CD4-positive, alpha-beta T cell treated with Interleukin-12 subunit alpha and Interleukin-12 subunit beta, for 1 hour (primary cell): ENCODE measurements at regions not wholly inside any gene's neighbourhood (a gene's known extent, or its start where the extent isn't known, plus 50 kb on each side); places are given as distances from the start of the nearest gene placed in this dataset.

ENCODE experiments used
- DNase-seq: peaks from one replicate; pipeline ENCODE4 v3.0.0-alpha.2; 2020

DNA sequence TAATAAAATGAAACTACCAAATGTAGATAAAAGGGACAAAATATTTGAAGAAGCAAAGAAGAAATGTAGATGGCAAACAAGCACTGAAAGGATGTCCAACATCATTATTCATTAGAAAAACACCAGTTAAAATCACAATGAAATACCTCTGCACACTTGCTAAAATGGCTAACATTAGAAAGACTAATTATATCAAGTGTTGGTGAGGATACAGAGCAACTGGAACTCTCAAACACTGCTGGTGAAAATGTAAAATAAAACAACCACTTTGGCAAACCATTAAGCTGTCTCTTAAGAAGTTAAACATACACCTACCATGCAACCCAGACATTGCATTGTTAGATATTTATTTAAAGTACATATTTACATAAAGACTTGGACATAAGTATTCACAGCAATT lies 138.6 kb upstream of the FGGY start:
- no peak for DNase-seq

- no peak for DNase-seq
Observed at GRCh38 chr1:59159557-59160203, 137.2 kb upstream of the FGGY start.

GRCh38 chr1:59161136-59161535 lies 135.8 kb upstream of the FGGY start:
- DNase-seq: no peak

- DNase-seq: no peak
Observed at GRCh38 chr1:59162665-59163064, 134.2 kb upstream of the FGGY start.

DNA sequence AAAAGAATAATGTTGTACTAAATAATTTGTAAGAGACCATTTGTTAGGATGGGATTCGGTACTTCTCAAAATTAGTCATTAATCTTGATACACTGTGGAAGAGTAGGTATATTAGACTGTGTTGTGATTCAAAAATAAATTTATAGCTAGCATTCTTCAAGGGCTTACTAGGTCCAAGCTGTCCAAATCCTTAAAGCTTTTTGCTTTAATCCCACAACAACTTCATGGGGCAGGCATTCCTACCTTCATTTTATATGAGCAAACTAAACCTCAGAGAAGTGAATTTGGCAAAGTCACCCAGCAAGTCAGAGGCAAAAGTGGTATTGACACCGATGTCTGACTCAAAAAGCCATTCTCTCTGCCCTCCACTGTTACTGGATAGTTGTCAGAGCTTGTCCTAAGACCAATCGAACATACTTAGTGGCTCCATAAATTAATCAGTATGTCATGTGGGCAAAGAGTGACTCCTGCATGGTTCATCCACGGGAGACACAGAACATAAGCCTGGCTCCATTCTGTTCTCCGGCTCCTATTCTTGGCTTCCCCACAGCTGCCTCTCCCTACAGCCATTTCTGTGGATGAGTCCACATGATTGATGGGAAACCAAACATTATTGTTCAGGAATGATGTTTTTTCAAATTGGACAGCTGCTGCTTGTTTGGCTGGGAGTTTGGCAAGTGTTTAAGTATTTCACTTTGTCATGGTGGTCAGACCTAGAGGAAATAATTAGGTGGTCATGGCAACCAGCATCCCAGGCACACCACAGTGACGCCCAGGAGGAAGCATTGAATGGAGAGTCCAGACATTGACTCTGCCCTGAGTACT lies 133.4 kb upstream of the FGGY start:
- DNase-seq: no peak

DNA sequence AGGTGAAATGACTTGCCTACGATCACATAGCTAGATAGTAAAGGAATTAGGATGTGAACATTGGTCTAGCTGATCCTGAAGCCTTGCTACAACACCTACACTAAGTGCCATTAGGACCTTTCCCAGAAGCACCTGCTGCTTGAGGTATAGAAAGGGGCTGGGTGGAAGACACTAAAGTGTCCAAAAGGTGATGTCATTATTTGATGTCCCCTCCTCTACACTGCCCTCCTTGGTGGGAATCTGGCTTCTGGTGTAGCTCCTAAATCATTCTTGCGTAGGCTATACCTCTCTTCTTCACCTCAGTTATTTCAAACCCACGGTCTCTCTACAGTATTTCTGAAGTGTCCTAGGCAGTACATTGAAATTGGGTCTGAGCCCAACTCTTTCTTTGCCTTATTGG lies 132.5 kb upstream of the FGGY start:
- no peak for DNase-seq

- no peak for DNase-seq
Observed at GRCh38 chr1:59165353-59165752, 131.5 kb upstream of the FGGY start.

DNA sequence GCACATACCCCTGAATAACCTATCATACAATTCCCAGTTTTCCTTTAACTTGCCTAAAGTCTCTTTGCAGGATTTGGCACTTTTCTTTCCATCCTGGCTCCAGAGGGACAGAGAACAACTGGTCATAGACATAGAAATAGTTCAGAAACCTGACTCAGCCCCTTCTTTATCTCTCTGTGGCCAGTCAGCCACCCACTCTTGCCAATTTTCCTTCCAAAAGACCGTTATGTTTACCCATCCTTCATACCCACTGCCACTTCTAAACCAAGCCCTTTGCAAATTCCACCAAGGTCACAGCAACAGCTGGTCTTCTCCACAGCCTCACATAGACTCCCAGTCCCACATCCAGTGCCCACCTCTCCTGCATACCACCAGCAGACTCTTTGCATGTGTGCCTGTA lies 127.2 kb upstream of the FGGY start:
- DNase-seq: no peak

DNA sequence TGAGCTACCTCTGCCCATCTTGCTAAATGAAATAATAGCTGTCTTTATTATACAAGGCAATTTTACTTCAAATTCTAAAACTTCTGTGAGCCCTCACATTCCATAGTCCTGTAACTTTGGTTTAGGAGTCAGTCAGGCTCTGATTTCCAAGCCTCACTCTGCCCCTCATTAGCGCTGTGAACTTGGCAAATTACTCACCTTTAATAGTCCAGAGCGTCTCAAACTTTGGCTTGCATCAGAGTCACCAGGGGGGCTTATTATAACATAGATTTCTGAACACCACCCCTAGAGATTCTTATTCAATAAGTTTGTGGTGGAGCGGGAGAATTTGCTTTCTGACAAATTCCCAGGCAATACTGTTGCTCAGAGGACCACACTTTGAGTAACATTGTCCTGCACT lies 126.2 kb upstream of the FGGY start:
- DNase-seq: no peak

GRCh38 chr1:59171788-59172187 lies 125.1 kb upstream of the FGGY start:
- no peak for DNase-seq

- DNase-seq: no peak
Observed at GRCh38 chr1:59172693-59173092, 124.2 kb upstream of the FGGY start.

- no peak for DNase-seq
Observed at GRCh38 chr1:59173721-59174120, 123.2 kb upstream of the FGGY start.

GRCh38 chr1:59176471-59176870 lies 120.4 kb upstream of the FGGY start:
- DNase-seq: no peak

DNA sequence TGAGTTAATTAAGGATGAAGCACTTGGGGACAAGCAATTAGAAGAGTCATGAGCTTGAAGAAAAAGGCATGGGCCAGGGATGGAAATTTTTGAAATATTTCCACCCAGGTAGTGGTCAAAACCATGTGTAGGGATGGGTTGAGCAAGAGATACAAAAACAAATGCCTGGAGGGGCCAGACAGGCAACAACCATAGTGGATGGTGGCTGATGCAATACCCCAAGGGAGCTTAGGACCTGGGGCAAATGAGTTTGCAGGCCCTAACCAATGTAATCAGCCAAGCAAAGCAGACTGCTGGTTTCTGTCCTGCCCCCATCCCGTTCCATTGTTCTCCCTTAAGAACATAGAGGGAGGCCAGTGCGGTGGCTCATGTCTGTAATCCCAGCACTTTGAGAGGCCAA lies 119.1 kb upstream of the FGGY start:
- DNase-seq: no peak

DNA sequence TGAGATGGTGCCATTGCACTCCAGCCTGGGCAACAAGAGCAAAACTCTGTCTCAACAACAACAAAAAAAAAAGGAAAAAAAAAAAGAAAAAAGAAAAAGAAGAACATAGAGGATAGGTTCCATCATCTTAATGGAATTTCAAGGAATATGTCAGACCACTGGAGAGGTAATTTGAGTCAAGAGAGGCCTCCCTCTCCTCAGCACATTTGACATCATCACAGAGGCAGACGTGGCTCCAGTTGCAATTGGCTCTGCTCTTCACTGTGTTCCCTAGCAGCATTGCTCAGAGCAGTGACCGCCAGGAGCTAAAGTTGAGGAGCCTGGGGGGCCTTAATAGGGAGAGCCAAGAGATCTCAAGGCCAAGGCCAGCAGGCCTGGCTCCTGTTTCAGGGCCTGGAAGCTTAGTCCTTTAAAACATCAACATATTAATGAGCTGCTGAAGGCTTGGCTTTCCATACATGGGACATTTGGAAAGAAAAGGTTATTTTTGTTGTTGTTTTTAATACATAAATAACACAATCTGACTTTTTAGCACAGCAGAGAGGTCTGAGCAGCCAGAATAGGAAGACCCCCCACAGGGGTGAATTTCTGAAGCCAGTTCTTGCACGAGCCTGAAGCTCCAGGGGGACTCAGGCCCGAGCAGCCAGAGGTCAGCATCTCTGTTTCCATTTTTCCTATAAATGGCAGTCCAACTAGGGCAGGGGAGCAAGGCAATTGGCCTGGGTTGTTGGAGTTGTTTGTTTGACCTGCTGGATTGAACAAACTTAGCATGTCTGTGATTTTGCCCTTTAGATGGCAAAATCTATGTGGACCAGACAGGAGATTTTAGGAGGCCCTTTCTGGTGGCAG lies 118.3 kb upstream of the FGGY start:
- DNase-seq: no peak

GRCh38 chr1:59179673-59180072 lies 117.2 kb upstream of the FGGY start:
- no peak for DNase-seq

GRCh38 chr1:59180735-59181134 lies 116.2 kb upstream of the FGGY start:
- DNase-seq: no peak

DNA sequence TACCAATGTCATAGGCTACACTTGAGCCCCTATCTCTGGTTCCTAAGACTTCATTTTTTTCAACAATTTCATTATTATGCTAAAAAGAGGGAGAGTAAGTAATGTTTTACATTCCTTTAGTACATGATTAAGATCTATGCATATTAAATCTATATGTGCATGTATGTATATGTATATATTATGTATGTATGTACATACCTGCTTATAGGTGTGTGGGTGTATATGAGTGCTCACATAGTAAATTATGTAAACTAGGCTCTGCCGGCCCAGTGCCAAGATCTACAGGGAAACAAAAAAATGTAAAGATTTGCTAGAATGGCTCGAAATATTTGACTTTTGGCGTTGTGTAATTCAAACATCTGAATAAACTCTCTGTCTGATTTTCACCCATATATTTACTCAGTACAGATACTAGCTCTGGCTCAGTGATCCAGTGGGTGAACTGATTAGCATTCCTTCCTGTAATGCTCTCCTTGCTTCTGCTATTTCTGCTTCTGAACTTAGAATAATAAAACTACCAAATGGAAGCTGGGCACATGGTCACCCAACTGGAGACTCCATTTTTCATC lies 113.1 kb upstream of the FGGY start:
- no peak for DNase-seq

GRCh38 chr1:59184365-59184905 lies 112.5 kb upstream of the FGGY start:
- DNase-seq: no peak

DNA sequence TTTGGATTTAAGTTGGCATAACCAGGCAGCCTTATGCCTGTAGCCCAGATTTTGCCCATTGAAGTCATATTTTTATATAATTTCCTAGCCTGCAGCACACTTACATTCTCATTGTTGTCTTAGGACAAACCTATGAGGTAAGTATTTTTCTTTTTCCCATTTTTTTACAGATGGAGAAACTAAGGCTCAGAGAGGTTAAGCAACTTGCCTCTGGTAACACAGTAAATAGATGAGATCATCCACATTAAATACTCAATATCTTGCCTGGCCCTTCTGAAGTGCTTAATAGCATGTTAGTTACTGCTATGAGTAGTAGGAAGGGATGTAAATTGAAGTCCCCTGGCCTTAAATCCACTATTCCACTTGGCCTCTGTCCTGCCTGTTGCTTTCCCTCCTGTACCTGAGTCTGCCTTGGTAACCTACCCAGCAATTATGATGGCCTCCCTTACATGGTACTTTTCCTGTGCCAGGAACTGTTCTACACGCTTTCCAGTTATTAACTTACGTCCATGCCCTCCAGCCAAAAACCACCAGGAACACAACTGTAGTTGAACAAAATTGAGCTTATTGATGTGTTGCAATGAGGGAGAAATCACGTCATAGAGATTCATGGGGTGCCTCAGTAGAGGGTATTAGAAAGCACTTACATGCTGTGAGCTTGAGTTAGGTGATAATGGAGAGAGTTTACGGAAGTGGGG lies 111.6 kb upstream of the FGGY start:
- DNase-seq: no peak

DNA sequence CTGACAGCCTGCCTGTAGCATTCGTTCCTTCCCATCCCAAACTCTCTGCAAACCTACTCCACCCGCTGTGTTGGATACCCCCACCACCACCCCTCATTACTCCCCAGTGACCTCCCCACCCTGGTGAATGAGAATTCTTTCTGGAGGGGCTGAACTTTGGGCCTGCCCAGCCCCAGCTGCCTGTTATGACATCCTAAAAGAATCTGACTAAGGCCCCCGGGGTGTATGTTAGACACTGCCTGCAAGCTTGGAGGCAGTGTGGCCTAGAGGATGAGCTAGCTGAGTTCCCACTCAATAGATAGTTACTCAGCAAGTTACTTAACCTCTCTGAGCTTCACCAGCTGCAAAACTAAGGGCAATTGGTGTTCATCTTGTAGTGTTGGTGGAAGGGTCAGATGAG lies 110.2 kb upstream of the FGGY start:
- no peak for DNase-seq

GRCh38 chr1:59188413-59189213 lies 108.3 kb upstream of the FGGY start:
- no peak for DNase-seq
